ENCODE measurements at regions not wholly inside any gene's neighbourhood (a gene's known extent, or its start where the extent isn't known, plus 50 kb on each side); places are given as distances from the start of the nearest gene placed in this dataset.
A peak's percentile ranks its signal among the peaks of the same experiment; 100 is the strongest.

GRCh38 chr21:43317959-43318358 lies 109.0 kb downstream of the SIK1 start:
- no peak for DNase-seq (ENCODE audit: low read depth in 2 of 2)

DNA sequence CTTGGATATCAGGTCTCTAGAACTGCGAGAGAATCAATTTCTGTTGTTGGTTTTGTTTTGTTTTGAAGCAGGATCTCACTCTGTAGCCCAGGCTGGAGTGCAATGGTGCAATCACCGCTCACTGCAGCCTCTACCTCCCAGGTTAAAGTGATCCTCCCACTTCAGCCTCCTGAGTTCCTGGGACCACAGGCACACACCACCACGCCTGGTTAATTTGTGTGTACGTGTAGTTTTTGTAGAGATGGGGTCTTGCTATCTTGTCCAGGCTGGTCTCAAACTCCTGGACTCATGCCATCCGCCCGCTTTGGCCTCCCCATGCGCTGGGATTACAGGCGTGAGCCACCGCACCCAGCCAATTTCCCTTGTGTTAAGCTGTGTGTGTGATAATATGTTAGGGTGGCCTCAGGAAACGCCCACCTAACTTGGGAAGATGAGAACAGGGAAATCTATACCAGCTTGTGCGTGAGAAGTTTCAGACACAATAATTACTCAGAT lies 109.6 kb downstream of the SIK1 start:
- no peak for DNase-seq (ENCODE audit: low read depth in 2 of 2)

GRCh38 chr21:43316156-43316845 lies 110.6 kb downstream of the SIK1 start:
- no peak for DNase-seq (ENCODE audit: low read depth in 2 of 2)

DNA sequence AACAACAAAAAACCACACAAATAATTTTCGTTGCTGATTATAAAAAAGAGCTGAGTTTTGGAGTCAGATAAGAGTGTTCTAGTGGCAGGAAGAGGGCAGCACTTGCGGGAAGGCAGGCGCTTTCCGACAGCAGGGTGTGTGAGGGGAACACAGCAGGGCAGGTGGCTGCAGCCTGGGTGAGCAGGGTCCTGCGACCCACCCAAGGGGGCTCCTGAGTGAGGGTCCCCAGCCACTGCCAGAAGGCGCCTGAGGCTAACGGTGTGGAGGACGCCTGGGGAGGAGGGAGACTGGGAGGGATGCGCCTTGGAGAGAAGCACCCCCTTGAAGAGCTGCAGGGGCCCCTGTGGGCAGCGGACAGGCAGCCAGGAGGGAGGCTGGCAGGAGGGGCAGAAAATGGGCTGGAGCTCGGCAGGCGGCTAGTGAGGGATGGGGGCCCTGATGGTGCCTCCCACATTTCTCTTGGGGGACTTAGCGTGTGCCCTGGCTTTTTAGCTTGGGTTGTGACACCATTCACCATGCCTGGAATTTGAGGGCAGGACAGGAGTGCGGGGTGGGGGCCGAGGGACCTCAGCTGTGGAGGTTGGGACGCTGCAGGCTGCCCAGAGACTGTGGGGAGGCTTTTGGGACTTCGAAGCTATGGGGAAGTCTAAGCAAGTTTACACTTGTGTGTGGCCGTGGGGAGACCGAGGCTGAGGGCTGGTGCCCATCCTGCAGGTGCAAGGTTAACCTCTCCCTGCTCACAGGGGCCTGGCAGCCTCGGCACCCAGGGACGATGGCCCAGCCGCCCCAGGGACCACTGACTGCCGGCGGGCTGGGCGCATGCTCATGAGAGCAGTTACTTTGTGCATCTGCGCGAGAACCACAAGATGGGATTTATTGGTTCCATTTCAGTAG lies 111.4 kb downstream of the SIK1 start:
- no peak for DNase-seq (ENCODE audit: low read depth in 2 of 2)

DNA sequence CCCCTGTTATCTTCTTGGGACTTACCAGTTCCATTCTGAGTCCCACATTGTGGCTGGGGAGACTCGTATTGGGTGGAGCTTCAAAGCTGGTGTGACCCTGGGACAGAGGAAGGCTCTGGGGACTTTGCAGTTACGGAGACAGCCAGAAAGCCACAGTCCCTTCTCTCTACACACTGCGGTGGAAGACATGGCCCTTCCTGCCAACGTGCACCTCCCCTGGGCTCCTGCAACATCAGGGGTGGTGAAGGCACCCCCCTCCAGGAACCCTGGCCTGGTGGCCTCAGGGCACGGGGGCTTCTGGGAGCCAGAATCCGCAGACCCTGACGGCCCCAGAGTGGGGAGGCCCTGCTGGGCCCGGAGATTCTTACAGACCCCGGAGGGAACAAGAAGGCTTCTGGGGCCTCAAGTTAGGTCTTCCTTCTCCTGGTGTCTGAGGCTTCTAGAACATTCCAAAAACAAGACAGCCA lies 113.0 kb downstream of the SIK1 start:
- no peak for DNase-seq (ENCODE audit: low read depth in 2 of 2)

GRCh38 chr21:43313221-43313938 lies 113.6 kb downstream of the SIK1 start:
- no peak for DNase-seq (ENCODE audit: low read depth in 2 of 2)

DNA sequence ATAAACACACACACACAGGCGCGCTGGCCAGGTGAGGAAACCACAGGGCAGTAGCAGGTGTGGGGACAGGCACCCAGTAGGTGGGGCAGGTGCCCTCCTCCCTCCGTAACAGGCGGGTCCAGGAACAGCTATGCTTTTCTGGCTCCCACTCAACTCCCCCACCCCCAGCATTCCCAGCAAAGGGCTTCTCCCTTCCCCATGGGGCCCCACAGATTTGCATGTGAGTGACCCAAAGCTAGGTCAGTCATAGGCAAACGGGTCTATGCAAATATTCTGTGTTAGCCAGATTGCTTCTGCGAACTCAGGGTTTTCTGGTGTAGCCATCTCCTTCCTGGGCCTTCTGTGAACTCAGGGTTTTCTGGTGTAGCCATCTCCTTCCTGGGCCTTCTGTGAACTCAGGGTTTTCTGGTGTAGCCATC lies 114.2 kb downstream of the SIK1 start:
- no peak for DNase-seq (ENCODE audit: low read depth in 2 of 2)

GRCh38 chr21:43312011-43312410 lies 114.9 kb downstream of the SIK1 start:
- no peak for DNase-seq (ENCODE audit: low read depth in 2 of 2)

GRCh38 chr21:43311301-43311817 lies 115.6 kb downstream of the SIK1 start:
- DNase-seq (ENCODE audit: low read depth in 2 of 2) = no peak

DNA sequence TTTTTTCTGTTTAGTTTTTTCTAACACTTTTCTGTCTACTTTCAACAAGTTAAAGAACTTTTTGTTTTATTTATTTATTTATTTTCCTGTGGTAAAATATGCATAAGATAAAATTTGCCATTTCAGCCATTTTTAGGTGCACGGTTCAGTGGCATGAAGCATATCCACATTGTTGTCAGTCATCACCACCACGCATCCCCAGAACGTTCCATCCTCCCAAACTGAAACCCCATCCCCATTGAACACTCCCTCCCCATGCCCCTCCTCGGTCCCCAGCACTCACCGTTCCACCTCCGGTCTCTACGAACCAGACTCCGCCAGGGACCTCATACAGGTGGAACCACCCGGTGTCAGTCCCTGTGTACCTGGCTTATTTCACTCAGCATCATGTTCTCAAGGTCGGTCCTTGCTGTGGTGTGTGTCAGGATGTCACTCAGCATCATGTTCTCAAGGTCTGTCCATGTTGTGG lies 118.1 kb downstream of the SIK1 start:
- DNase-seq (ENCODE audit: low read depth in 2 of 2) = no peak

GRCh38 chr21:43308101-43308814 lies 118.7 kb downstream of the SIK1 start:
- no peak for DNase-seq (ENCODE audit: low read depth in 2 of 2)

GRCh38 chr21:43307677-43308070 lies 119.3 kb downstream of the SIK1 start:
- DNase-seq (ENCODE audit: low read depth in 2 of 2) = no peak

GRCh38 chr21:43306911-43307676 lies 119.8 kb downstream of the SIK1 start:
- DNase-seq (ENCODE audit: low read depth in 2 of 2) = peak in 1 of 2 donors; percentile 13

- DNase-seq (ENCODE audit: low read depth in 2 of 2) = no peak
Measured at GRCh38 chr21:43306391-43306790, 120.5 kb downstream of the SIK1 start.

DNA sequence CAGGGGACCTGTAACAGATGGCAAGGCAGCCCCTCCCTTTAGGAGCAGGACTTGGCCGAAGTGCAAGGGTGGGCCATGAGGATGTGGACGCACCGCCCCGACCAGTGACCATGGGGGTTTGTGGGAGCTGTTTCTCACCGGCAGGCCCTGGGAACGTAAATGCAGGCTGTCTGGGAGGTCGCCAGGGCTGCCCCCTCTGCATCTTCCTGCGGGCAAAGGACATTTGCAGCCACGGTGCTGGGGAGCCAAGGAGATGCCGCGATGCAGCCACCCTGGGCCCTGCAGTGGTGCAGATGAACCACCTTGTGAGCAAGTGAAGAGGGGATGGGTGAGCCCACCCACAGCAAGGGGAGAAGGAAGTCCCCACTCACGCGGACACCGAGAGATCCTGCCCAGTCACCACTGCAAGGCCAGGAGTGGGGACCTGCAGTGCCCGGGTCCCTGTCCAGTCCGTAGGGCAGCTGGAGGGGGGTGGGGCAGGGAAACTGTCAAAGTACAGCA lies 121.1 kb downstream of the SIK1 start:
- DNase-seq (ENCODE audit: low read depth in 2 of 2) = no peak

GRCh38 chr21:43305336-43305665 lies 121.6 kb downstream of the SIK1 start:
- no peak for DNase-seq (ENCODE audit: low read depth in 2 of 2)

DNA sequence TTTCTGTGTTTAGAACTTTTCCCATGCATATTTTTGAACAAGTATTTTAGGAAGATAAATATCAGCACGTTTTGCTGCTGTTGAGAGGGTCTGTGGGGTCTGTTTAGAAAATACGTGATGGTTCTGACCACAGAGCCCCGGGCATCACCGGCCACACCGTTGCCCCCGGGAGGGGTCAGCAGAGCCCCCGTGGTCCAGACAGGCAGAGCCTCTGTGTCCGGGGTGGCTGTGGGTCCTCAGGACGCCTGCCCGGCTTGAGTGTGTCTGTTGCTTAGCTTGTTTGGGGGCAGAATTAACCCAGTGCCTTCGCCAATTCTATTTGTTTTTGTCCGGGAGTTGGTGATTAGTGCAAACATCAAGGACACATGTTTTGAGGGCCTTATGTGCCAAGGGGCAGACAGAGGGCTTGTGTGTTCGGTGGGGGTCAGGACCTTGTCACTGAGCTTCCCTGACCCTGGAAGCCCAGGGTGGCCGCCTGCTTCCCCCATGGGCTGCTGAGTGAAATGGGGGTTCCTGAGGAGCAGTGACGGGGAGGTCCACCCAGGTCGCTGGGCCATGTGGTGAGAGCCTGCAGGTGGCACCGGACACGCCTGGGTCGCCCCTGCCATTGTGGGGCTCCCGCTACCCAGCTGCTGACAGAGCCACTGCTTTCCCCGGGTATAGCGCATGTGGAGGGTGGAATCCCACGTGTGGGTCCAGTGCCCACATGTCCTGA lies 122.2 kb downstream of the SIK1 start:
- no peak for DNase-seq (ENCODE audit: low read depth in 2 of 2)

- no peak for DNase-seq (ENCODE audit: low read depth in 2 of 2)
Measured at GRCh38 chr21:43304206-43304605, 122.7 kb downstream of the SIK1 start.

DNA sequence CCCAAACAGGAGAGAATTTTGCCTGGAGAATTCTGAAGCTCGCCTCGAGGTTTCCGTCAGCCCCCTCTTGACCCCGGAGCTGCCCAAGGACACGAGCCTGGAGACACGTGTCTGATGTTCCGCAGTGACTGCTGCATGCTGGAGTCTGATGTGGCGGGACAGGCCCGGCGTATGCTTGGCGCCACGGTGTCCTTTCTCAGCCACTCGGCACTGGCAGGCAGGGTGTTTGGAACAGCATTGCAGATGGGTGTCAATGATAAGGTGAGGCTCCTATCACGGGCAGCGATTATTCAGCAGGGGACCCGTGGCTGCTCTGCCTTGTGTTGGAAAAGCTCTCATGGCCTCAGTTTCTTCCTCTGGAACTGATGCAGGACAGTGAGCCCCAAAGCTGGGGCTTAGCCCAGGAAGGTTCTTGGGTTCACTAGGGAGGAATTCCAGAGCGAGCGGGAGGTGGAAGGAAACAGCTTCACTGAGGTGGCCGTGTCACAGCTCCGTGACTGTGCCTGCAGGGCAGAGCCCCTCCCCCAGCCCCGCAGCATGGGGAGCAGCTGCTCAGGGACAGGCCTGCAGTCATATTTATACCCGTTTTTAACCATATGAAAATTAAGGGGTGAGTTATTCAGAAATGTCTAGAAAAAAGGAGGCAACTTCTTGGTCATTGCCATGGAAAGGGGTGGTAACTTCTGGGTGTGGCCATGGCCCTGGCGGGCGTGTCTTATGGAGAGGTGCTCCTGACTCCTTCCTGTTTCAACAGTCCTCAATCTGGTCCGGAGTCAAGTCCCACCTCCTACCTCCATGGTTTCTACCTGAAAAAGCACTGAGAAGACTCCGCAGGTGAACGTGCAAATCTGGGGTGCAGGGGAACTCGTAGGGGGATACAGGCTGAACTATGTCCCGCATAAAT lies 123.4 kb downstream of the SIK1 start:
- DNase-seq (ENCODE audit: low read depth in 2 of 2) = no peak
